HG03066 (cell line): ENCODE measurements at regions not wholly inside any gene's neighbourhood (a gene's known extent, or its start where the extent isn't known, plus 50 kb on each side); places are given as distances from the start of the nearest gene placed in this dataset.

Experiments
- ATAC-seq: cut with Tn5 transposase; IDR thresholded peaks from one replicate; pipeline ENCODE4 v1.9.1; 2021; ENCODE audit warnings: low read depth; ENCODE audit not compliant: unreplicated experiment

- no peak for ATAC-seq
Observed at GRCh38 chr5:166024970-166025369, 2266.5 kb upstream of the WWC1 start.

- ATAC-seq: no peak
Observed at GRCh38 chr5:166027582-166027981, 2263.9 kb upstream of the WWC1 start.

- no peak for ATAC-seq
Observed at GRCh38 chr5:166031926-166032325, 2259.5 kb upstream of the WWC1 start.

GRCh38 chr5:166032601-166033000 is 2258.8 kb upstream of the WWC1 start:
- no peak for ATAC-seq

- no peak for ATAC-seq
Observed at GRCh38 chr5:166045961-166046360, 2245.5 kb upstream of the WWC1 start.

- no peak for ATAC-seq
Observed at GRCh38 chr5:166046956-166047355, 2244.5 kb upstream of the WWC1 start.

- ATAC-seq: no peak
Observed at GRCh38 chr5:166050531-166050930, 2240.9 kb upstream of the WWC1 start.

GRCh38 chr5:166058660-166059059 is 2232.8 kb upstream of the WWC1 start:
- no peak for ATAC-seq

- no peak for ATAC-seq
Observed at GRCh38 chr5:166062094-166062493, 2229.4 kb upstream of the WWC1 start.

GRCh38 chr5:166062719-166063118 is 2228.7 kb upstream of the WWC1 start:
- ATAC-seq: no peak

- ATAC-seq: no peak
Observed at GRCh38 chr5:166063261-166063660, 2228.2 kb upstream of the WWC1 start.

GRCh38 chr5:166068547-166069335 is 2222.7 kb upstream of the WWC1 start:
- ATAC-seq: no peak

- ATAC-seq: no peak
Observed at GRCh38 chr5:166073901-166074581, 2217.4 kb upstream of the WWC1 start.

- no peak for ATAC-seq
Observed at GRCh38 chr5:166074582-166075481, 2216.6 kb upstream of the WWC1 start.

- ATAC-seq: no peak
Observed at GRCh38 chr5:166083183-166083959, 2208.1 kb upstream of the WWC1 start.

GRCh38 chr5:166086568-166086967 is 2204.9 kb upstream of the WWC1 start:
- no peak for ATAC-seq

- no peak for ATAC-seq
Observed at GRCh38 chr5:166088389-166089039, 2202.9 kb upstream of the WWC1 start.

- no peak for ATAC-seq
Observed at GRCh38 chr5:166091931-166092330, 2199.5 kb upstream of the WWC1 start.

GRCh38 chr5:166093312-166093711 is 2198.1 kb upstream of the WWC1 start:
- ATAC-seq: no peak

GRCh38 chr5:166102947-166103346 is 2188.5 kb upstream of the WWC1 start:
- no peak for ATAC-seq
